ENCODE measurements at regions not wholly inside any gene's neighbourhood (a gene's known extent, or its start where the extent isn't known, plus 50 kb on each side); places are given as distances from the start of the nearest gene placed in this dataset.

GRCh38 chr10:131843881-131844284, 56.9 kb upstream of the PPP2R2D start:
- no peak for TF ChIP-seq CTCF (IDR thresholded peaks at IDR 0.05; ENCODE audit: borderline replicate concordance, insufficient read depth, low read depth, low read length)
- no peak overlapping the region for H3K4me3 ChIP-seq (ENCODE audit: low read depth, low read length)

- TF ChIP-seq CTCF (IDR thresholded peaks at IDR 0.05; ENCODE audit: borderline replicate concordance, insufficient read depth, low read depth, low read length), result no peak
These were observed 56.2 kb upstream of the PPP2R2D start for GRCh38 chr10:131844529-131845084.

GRCh38 chr10:131845505-131846239, 55.1 kb upstream of the PPP2R2D start:
- no peak overlapping the region for H3K4me3 ChIP-seq (ENCODE audit: low read depth, low read length)

More at GRCh38 chr10:131844529-131845084, 56.2 kb upstream of the PPP2R2D start:
- H3K4me3 ChIP-seq (ENCODE audit: low read depth, low read length), result no peak overlapping the region

GRCh38 chr10:131846240-131847101, 54.3 kb upstream of the PPP2R2D start:
- H3K4me3 ChIP-seq (ENCODE audit: low read depth, low read length), result no peak overlapping the region
- no peak for TF ChIP-seq CTCF (IDR thresholded peaks at IDR 0.05; ENCODE audit: borderline replicate concordance, insufficient read depth, low read depth, low read length)

More at GRCh38 chr10:131845505-131846239, 55.1 kb upstream of the PPP2R2D start:
- TF ChIP-seq CTCF (IDR thresholded peaks at IDR 0.05; ENCODE audit: borderline replicate concordance, insufficient read depth, low read depth, low read length), result no peak

GRCh38 chr10:131847241-131847783, 53.5 kb upstream of the PPP2R2D start:
- no peak for TF ChIP-seq CTCF (IDR thresholded peaks at IDR 0.05; ENCODE audit: borderline replicate concordance, insufficient read depth, low read depth, low read length)
- H3K4me3 ChIP-seq (ENCODE audit: low read depth, low read length), result no peak overlapping the region

GRCh38 chr10:131848296-131848695, 52.5 kb upstream of the PPP2R2D start:
- no peak for TF ChIP-seq CTCF (IDR thresholded peaks at IDR 0.05; ENCODE audit: borderline replicate concordance, insufficient read depth, low read depth, low read length)
- H3K4me3 ChIP-seq (ENCODE audit: low read depth, low read length), result no peak overlapping the region
